Sciatic nerve (tissue), 2 donors: ENCODE measurements at regions not wholly inside any gene's neighbourhood (a gene's known extent, or its start where the extent isn't known, plus 50 kb on each side); places are given as distances from the start of the nearest gene placed in this dataset.

Experiments used
- ATAC-seq: fragments of 200-7000 bp; cut with Tn5 transposase; one replicate; pipeline ENCODE4 v1.9.1; 2020; ENCODE audit warnings: mild to moderate bottlenecking, moderate library complexity
- DNase-seq: peaks from one replicate; pipeline ENCODE4 v3.0.0-alpha.2; 2020; ENCODE audit warnings: low spot score
- intact Hi-C: fragments of 100-400 bp; cut with DNase I; formaldehyde crosslinking; loops from one replicate; pipeline ENCODE4 v1.14.2; 2022
- donor health status: DM: no; HTN: no; CAD: no.
- donor health status: DM: no; HTN: no; CAD: no.

GRCh38 chr18:60549338-60549960 lies 176.9 kb upstream of the MC4R start:
- DNase-seq (no peak), ATAC-seq (no peak)
- intact Hi-C loops = no loop called here

- DNase-seq (no peak), ATAC-seq (no peak)
- intact Hi-C loops = no loop called here
Measured at GRCh38 chr18:60552948-60553347, 180.4 kb upstream of the MC4R start.

GRCh38 chr18:60554967-60555366 lies 182.4 kb upstream of the MC4R start:
- ATAC-seq = no peak
- no peak for DNase-seq
- intact Hi-C loops = no loop called here

- DNase-seq = no peak
- ATAC-seq = no peak
- intact Hi-C loops = no loop called here
Measured at GRCh38 chr18:60555625-60556024, 183.1 kb upstream of the MC4R start.

GRCh38 chr18:60556326-60556725 lies 183.8 kb upstream of the MC4R start:
- intact Hi-C loops = no loop called here
- DNase-seq = no peak
- ATAC-seq = no peak

GRCh38 chr18:60560071-60560470 lies 187.5 kb upstream of the MC4R start:
- no peak for DNase-seq
- intact Hi-C loops = no loop called here
- no peak for ATAC-seq

GRCh38 chr18:60563082-60563481 lies 190.5 kb upstream of the MC4R start:
- ATAC-seq = no peak
- intact Hi-C loops = no loop called here
- no peak for DNase-seq

GRCh38 chr18:60568220-60568619 lies 195.6 kb upstream of the MC4R start:
- no peak for DNase-seq
- ATAC-seq = no peak
- intact Hi-C loops = no loop called here

- ATAC-seq (no peak), DNase-seq (no peak)
- intact Hi-C loops = no loop called here
Measured at GRCh38 chr18:60570172-60570571, 197.6 kb upstream of the MC4R start.

- intact Hi-C loops = no loop called here
- ATAC-seq (no peak), DNase-seq (no peak)
Measured at GRCh38 chr18:60577457-60577856, 204.9 kb upstream of the MC4R start.

GRCh38 chr18:60585670-60586069 lies 213.1 kb upstream of the MC4R start:
- no peak for DNase-seq

GRCh38 chr18:60593249-60593648 lies 220.7 kb upstream of the MC4R start:
- intact Hi-C loops = no loop called here
- no peak for ATAC-seq
- no peak for DNase-seq

More at GRCh38 chr18:60585670-60586069, 213.1 kb upstream of the MC4R start:
- ATAC-seq = no peak
- intact Hi-C loops = no loop called here

- DNase-seq = no peak
- ATAC-seq = no peak
- intact Hi-C loops = no loop called here
Measured at GRCh38 chr18:60596928-60597327, 224.4 kb upstream of the MC4R start.

GRCh38 chr18:60599267-60599666 lies 226.7 kb upstream of the MC4R start:
- DNase-seq = no peak
- no peak for ATAC-seq
- intact Hi-C loops = no loop called here

- DNase-seq = no peak
- ATAC-seq = no peak
- intact Hi-C loops = no loop called here
Measured at GRCh38 chr18:60599995-60600394, 227.4 kb upstream of the MC4R start.

- intact Hi-C loops = no loop called here
- no peak for DNase-seq
- no peak for ATAC-seq
Measured at GRCh38 chr18:60601249-60601648, 228.7 kb upstream of the MC4R start.

- ATAC-seq (no peak), DNase-seq (no peak)
- intact Hi-C loops = no loop called here
Measured at GRCh38 chr18:60623331-60623730, 250.8 kb upstream of the MC4R start.

- intact Hi-C loops = no loop called here
- ATAC-seq = no peak
Measured at GRCh38 chr18:60624207-60624606, 251.6 kb upstream of the MC4R start.

GRCh38 chr18:60639836-60640235 lies 267.3 kb upstream of the MC4R start:
- ATAC-seq (no peak), DNase-seq (no peak)
- intact Hi-C loops = no loop called here

More at GRCh38 chr18:60624207-60624606, 251.6 kb upstream of the MC4R start:
- DNase-seq = no peak

- DNase-seq (no peak), ATAC-seq (no peak)
- intact Hi-C loops = no loop called here
Measured at GRCh38 chr18:60643009-60643408, 270.4 kb upstream of the MC4R start.

- no peak for DNase-seq
- ATAC-seq = no peak
- intact Hi-C loops = no loop called here
Measured at GRCh38 chr18:60646725-60647124, 274.1 kb upstream of the MC4R start.

GRCh38 chr18:60649107-60649506 lies 276.5 kb upstream of the MC4R start:
- DNase-seq (no peak), ATAC-seq (no peak)
- intact Hi-C loops = no loop called here
